GM12878 (cell line): ENCODE measurements at regions not wholly inside any gene's neighbourhood (a gene's known extent, or its start where the extent isn't known, plus 50 kb on each side); places are given as distances from the start of the nearest gene placed in this dataset.

ENCODE experiments used
- ATAC-seq: fragments of 200-7000 bp; cut with Tn5 transposase; 3 replicates; pipeline ENCODE4 v1.9.1; 2020; ENCODE audit warnings: mild to moderate bottlenecking, moderate library complexity
- BruUV-seq: library from RNA; stranded (reverse); fragments of 400-500 nt; replicated peaks from 2 replicates; lab custom pipeline; 2021; lab: Mats Ljungman, UMichigan
- CTCF ChIA-PET: fragments of 300-600 bp; sonication (Branson Sonifier 250); formaldehyde crosslinking; extraction: SDS; loops from one replicate; lab custom pipeline; 2021; ENCODE audit warnings: inconsistent platforms; lab: Yijun Ruan, JAX
- POLR2A ChIA-PET: fragments of 350-600 bp; formaldehyde crosslinking; extraction: SDS; loops from one replicate; lab custom pipeline; 2021; ENCODE audit warnings: inconsistent platforms; lab: Charles Lee
- RAD21 ChIA-PET: fragments of 300-600 bp; sonication (Branson Sonifier 250); formaldehyde crosslinking; loops from one replicate; lab custom pipeline; 2023; ENCODE audit warnings: antibody characterized with exemption; ENCODE audit not compliant: unreplicated experiment; lab: Charles Lee
- SMC1A ChIA-PET: fragments of 300-600 bp; sonication (Branson Sonifier 250); formaldehyde crosslinking; loops from one replicate; lab custom pipeline; 2023; ENCODE audit not compliant: unreplicated experiment, uncharacterized antibody; lab: Charles Lee
- DNase-seq: peaks from one replicate; pipeline ENCODE4 v3.0.0-alpha.2; 2011; ENCODE audit warnings: low read depth, low spot score
- FAIRE-seq: peaks from 3 replicates; lab custom pipeline; 2011; peaks lifted over from hg19 to GRCh38; lab: Jason Lieb, UNC
- H2AFZ ChIP-seq: 2 replicates; pipeline ENCODE4 v1.6.0; 2011; ENCODE audit warnings: low read depth, low read length, control low read depth; ENCODE audit not compliant: control insufficient read depth
- H3K27ac ChIP-seq: 2 replicates; pipeline ENCODE4 v1.5.1; 2011; ENCODE audit warnings: control low read depth; ENCODE audit not compliant: control insufficient read depth, insufficient read depth
- H3K27me3 ChIP-seq, 2 experiments: replicated peaks in 1 of 2; 2 replicates each; pipeline versions ENCODE4 v1.6.0 to v1.6.1; 2011; ENCODE audit warnings: low read length in 1 of 2; ENCODE audit not compliant: control insufficient read depth in 2 of 2, insufficient read depth in 2 of 2
- H3K36me3 ChIP-seq, 2 experiments: 2 replicates each; pipeline ENCODE4 v1.5.1; 2011; ENCODE audit warnings: low read length in 1 of 2; ENCODE audit not compliant: control insufficient read depth in 2 of 2, insufficient read depth in 2 of 2
- H3K4me1 ChIP-seq: 2 replicates; pipeline ENCODE4 v1.6.1; 2011; ENCODE audit warnings: mild to moderate bottlenecking, low read length, moderate library complexity, mixed read lengths; ENCODE audit not compliant: control insufficient read depth, insufficient read depth
- H3K4me2 ChIP-seq: 2 replicates; pipeline ENCODE4 v1.6.0; 2011; ENCODE audit warnings: control low read depth; ENCODE audit not compliant: control insufficient read depth, insufficient read depth
- H3K4me3 ChIP-seq: fragments of 200-600 bp; sonication (generic); 2 replicates; pipeline ENCODE4 v1.5.1; 2016
- H3K79me2 ChIP-seq: 2 replicates; pipeline ENCODE4 v1.6.0; 2011; ENCODE audit warnings: low read length; ENCODE audit not compliant: control insufficient read depth, insufficient read depth
- H3K9ac ChIP-seq: 2 replicates; pipeline ENCODE4 v1.8.0; 2011; ENCODE audit warnings: low read length, control low read depth, mixed read lengths; ENCODE audit not compliant: control insufficient read depth, insufficient read depth
- H3K9me3 ChIP-seq: replicated peaks from 3 replicates; pipeline ENCODE4 v1.5.1; 2011; ENCODE audit warnings: mild to moderate bottlenecking, low read length; ENCODE audit not compliant: control insufficient read depth, insufficient read depth
- H4K20me1 ChIP-seq: 2 replicates; pipeline ENCODE4 v1.6.0; 2011; ENCODE audit not compliant: control insufficient read depth, insufficient read depth
- ASH2L ChIP-seq: fragments of 300-600, 200-600 bp; sonication (generic); IDR thresholded peaks from 2 replicates; pipeline ENCODE4 v1.6.1; 2017; ENCODE audit warnings: low read depth, mild to moderate bottlenecking, borderline replicate concordance
- FOXK2 ChIP-seq: fragments of 450-650 bp; IDR thresholded peaks from 2 replicates; pipeline ENCODE4 v1.6.1; 2017; ENCODE audit warnings: mild to moderate bottlenecking, moderate library complexity
- FOXM1 ChIP-seq: IDR thresholded peaks from 2 replicates; pipeline ENCODE4 v1.6.1; 2012; ENCODE audit warnings: low read depth, mild to moderate bottlenecking, inconsistent platforms, low read length, moderate library complexity
- IRF3 ChIP-seq: fragments of 450-650 bp; IDR thresholded peaks from 2 replicates; pipeline ENCODE4 v1.6.1; 2014; ENCODE audit warnings: mild to moderate bottlenecking
- PAX5 ChIP-seq: IDR thresholded peaks from 2 replicates; pipeline ENCODE4 v1.6.1; 2011; ENCODE audit warnings: low read depth, low read length, borderline replicate concordance
- SMAD5 ChIP-seq: IDR thresholded peaks from 2 replicates; pipeline ENCODE4 v1.6.1; 2016; ENCODE audit warnings: antibody characterized with exemption, low read depth
- ZBTB33 ChIP-seq: fragments of 450-650 bp; IDR thresholded peaks from 2 replicates; pipeline ENCODE4 v1.6.1; 2017; ENCODE audit warnings: mild to moderate bottlenecking
- ZNF207 ChIP-seq: fragments of 450-650 bp; IDR thresholded peaks from 2 replicates; pipeline ENCODE4 v1.6.1; 2014; ENCODE audit warnings: antibody characterized with exemption, mild to moderate bottlenecking, borderline replicate concordance
- ZNF217 ChIP-seq: fragments of 450-650 bp; IDR thresholded peaks from 2 replicates; pipeline ENCODE4 v1.6.1; 2017; ENCODE audit warnings: antibody characterized with exemption, mild to moderate bottlenecking
- WGBS: methylation state at CpG from one replicate; pipeline ENCODE4 v1.1.6; 2016; ENCODE audit warnings: low lambda C conversion rate; ENCODE audit not compliant: insufficient replicate concordance, insufficient coverage; ENCODE audit errors: missing lambda C conversion rate; 5-methylcytosine and 5-hydroxymethylcytosine counted together
- in situ Hi-C: fragments of 300-500 bp; cut with MboI; formaldehyde crosslinking; loops from 9 replicates; pipeline ENCODE4 v1.14.3; 2018; ENCODE audit warnings: mixed read lengths
- intact Hi-C: fragments of 100-400 bp; cut with micrococcal nuclease; formaldehyde crosslinking; loops from one replicate; pipeline ENCODE4 v1.14.2; 2022; ENCODE audit not compliant: unreplicated experiment
- TF ChIP-seq, protein P1 (sequence below): fragments of 450-650 bp; IDR thresholded peaks from 2 replicates; pipeline ENCODE4 v1.6.1; 2017; ENCODE audit warnings: borderline replicate concordance

- H3K4me2 ChIP-seq: no peak overlapping the region
- no peaks in the 10 kb centered on the region for H4K20me1 ChIP-seq
- H2AFZ ChIP-seq: no peak overlapping the region
- no peak for DNase-seq
- no peaks in the 10 kb centered on the region for H3K27me3 ChIP-seq
- no peaks in the 10 kb centered on the region for H3K79me2 ChIP-seq
- intact Hi-C loops: no loop called here
- no peaks in the 10 kb centered on the region for H3K4me1 ChIP-seq
- TF ChIP-seq FOXK2: no peak
- TF ChIP-seq ASH2L: no peak
- TF ChIP-seq, all 136 proteins: peak for 0
- Histone ChIP-seq H3K9me3 (no peaks in the 10 kb centered on the region), H3K9ac (no peak overlapping the region), H3K4me3 (no peak overlapping the region), H3K36me3 (no peaks in the 10 kb centered on the region), H3K27ac (no peak overlapping the region)
- in situ Hi-C loops: no loop called here
- RAD21 ChIA-PET: no interaction called here
- CTCF ChIA-PET: no interaction called here
- SMC1A ChIA-PET: interaction anchor here (0.7 to 1.0 kb wide), 3 partner anchors 126 to 250 kb away, joined by 3 to 6 read pairs (median 3); no protein-coding TSS in a partner anchor
- FAIRE-seq: no peak
- no TSS peak for BruUV-seq
- no peak for ATAC-seq
- POLR2A ChIA-PET: no interaction called here
- WGBS: 2% methylated on average over 3 of the region's 3 CpGs
Observed at GRCh38 chr2:30348825-30349224, 98.2 kb upstream of the LCLAT1 start.

DNA sequence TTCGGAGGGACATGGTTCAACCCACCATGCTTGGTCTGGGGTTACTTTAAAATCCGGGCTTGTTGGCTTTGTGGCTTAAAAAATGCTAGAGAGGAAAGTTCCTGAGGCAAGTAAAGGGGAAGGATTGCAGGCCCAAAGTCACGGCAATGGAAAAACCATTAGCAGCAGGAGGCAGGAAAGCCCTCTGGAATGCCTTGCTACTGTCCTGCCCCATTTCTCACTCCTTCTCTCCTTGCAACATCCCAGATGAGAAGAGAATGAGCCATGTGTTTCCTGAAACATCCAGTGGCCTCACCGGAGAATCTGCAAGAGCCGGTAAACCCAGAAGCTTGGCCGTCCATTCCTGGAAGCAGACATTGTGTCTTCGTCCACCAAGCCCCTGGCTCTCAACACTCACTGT is 97.4 kb upstream of the LCLAT1 start:
- H3K27me3 ChIP-seq: no peaks in the 10 kb centered on the region
- no peaks in the 10 kb centered on the region for H3K36me3 ChIP-seq
- CTCF ChIA-PET: no interaction called here
- no peak overlapping the region for H2AFZ ChIP-seq
- SMC1A ChIA-PET: interaction anchor here (7.4 kb wide), 1 partner anchor 14 kb away, joined by 43 read pairs; no protein-coding TSS in a partner anchor
- H3K79me2 ChIP-seq: no peaks in the 10 kb centered on the region
- H3K9me3 ChIP-seq: no peaks in the 10 kb centered on the region
- no peak for ATAC-seq
- 80% methylated on average over 7 of the region's 7 CpGs for WGBS
- no peaks in the 10 kb centered on the region for H4K20me1 ChIP-seq
- H3K4me3 ChIP-seq: no peak overlapping the region
- in situ Hi-C loops (no loop called here), intact Hi-C loops (no loop called here)
- DNase-seq: no peak
- POLR2A ChIA-PET: no interaction called here
- no TSS peak for BruUV-seq
- FAIRE-seq: no peak
- RAD21 ChIA-PET: no interaction called here
- H3K4me2 ChIP-seq: no peak overlapping the region
- H3K9ac ChIP-seq: no peak overlapping the region
- H3K27ac ChIP-seq: no peak overlapping the region
- H3K4me1 ChIP-seq: no peaks in the 10 kb centered on the region
- TF ChIP-seq ZBTB33 (no peak), ZNF217 (no peak), PAX5 (no peak), FOXM1 (no peak), SMAD5 (no peak), ZNF207 (no peak), IRF3 (no peak)
- TF ChIP-seq, protein P1, sequence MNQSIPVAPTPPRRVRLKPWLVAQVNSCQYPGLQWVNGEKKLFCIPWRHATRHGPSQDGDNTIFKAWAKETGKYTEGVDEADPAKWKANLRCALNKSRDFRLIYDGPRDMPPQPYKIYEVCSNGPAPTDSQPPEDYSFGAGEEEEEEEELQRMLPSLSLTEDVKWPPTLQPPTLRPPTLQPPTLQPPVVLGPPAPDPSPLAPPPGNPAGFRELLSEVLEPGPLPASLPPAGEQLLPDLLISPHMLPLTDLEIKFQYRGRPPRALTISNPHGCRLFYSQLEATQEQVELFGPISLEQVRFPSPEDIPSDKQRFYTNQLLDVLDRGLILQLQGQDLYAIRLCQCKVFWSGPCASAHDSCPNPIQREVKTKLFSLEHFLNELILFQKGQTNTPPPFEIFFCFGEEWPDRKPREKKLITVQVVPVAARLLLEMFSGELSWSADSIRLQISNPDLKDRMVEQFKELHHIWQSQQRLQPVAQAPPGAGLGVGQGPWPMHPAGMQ: no peak
